HG03521 (cell line): ENCODE measurements at regions not wholly inside any gene's neighbourhood (a gene's known extent, or its start where the extent isn't known, plus 50 kb on each side); places are given as distances from the start of the nearest gene placed in this dataset.

Experiments used
- ATAC-seq: cut with Tn5 transposase; IDR thresholded peaks from one replicate; pipeline ENCODE4 v1.9.1; 2021; ENCODE audit warnings: mild to moderate bottlenecking, moderate library complexity; ENCODE audit not compliant: unreplicated experiment

DNA sequence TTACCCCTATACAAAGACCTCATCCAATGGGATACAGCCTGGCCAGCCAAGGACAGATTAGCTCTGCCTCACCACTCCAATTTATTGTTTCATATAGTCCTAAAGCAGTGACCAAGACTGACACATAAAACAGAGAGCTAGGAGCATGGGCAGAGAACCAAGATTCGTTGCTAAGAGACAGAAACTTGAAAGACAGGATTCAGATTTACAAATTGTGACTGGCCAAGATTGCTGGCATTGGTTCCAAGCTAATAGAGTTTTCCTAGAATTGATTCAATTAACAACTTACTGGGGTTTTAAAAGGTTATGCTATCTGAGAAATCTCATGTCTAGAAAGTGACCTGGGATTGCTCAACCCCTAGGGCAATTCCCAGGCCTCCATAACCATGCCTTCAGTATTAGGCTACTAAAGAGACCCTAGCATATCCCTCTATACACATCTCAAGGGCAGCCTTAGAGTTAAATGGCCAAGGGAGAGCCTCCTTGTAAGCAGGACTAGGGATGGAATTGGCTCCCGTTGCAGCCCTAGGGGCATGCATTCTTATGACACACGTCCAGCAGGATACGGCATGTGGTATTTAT is 75.6 kb downstream of the ICOS start:
- no peak for ATAC-seq

GRCh38 chr2:204015118-204015843 is 78.7 kb downstream of the ICOS start:
- ATAC-seq: no peak

- no peak for ATAC-seq
Measured at GRCh38 chr2:204018717-204019116, 82.2 kb downstream of the ICOS start.

DNA sequence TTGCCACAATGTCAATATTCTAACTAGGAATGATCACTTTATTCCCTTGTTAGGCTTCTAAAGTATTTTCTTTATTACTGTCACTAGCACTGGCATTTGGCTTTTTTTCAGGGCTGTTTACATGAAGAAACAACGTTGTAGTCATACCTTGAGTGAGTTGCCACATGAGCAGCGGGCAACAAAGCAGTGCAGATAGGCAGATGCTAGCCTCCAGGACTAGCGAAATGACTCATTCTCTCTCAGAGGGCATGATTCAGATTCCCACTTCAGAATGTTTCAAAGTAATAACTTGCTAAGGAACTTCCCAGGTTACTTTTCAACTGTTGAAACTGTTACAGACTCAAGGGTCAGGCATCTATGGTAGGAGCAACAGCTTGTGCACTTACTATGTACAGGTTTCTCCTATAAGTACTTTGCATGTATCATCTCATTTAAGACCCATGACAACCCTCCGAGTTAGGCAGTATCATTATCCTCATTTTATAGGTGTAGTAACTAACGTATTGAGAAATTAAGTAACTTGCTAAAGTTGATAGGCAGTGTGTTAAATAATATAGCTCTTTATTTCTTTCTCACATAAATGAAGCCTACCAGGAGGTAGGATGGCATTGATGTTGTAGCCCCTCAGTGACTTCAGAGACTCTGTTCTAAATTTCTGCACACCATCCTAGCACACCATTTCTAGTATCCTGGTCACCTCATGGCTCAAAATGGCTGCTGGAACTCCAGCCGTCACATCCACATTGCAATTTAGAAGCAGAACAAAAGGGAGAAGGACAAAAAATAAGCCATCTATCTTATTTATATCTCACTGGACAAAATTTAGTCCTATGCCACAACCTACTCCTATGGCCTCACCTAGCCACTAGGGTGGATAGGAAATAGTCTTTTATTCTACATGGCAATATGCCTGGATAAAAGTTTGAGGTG is 83.3 kb downstream of the ICOS start:
- no peak for ATAC-seq

DNA sequence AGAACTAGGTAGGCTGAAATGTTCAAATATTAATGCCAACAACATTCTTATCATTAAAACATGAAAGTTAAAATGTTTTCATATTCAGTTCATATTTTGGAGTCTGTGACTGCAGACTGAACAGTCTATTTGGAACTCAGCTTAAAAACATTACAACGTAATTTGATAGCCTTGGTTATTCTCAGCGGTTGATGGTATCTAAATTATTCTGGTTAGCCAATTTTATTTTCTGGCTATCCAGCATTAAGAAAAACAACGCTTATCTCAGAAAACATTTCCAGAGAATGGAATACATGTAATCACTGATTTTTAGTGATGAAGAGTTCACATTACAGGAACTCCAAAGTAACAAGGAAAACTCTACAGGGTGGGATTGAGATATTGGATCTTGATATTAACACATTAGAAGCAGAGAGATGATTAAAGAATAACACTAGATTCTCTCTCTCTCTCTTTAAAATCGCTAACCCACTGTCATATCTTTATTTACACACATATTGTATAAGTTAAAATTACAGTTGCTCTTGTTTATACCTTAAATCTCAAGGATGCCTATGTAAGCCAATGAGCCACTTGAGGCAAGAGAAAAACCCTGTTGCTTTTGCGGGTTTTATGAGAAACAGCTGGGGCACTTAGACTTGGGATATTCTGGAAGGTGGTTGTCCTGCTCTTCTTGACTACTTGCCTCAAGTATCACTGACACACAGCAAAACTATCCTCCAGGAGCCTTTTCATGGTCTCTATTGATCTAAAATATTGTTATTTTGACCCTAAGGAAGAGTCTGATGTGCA is 84.9 kb downstream of the ICOS start:
- no peak for ATAC-seq

GRCh38 chr2:204022550-204022949 is 86.0 kb downstream of the ICOS start:
- no peak for ATAC-seq

DNA sequence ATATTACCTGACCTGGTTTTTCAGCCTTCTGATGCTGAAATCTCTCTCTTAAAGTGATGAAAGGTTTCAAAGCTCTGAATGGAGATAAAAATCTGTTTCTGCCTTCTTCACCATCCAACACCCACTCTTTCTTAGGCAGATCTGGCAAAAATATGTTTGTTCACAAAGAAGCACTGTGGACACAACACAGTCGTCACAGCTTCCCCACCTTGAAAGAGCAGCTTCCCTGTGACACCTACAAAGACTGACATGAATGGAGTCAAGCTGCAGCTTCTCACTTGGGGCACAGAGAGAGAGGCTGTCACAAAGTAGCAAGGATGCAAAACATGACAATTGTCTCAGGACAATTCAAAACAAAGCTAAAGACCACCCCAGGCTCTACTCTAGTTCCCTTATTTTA is 86.5 kb downstream of the ICOS start:
- ATAC-seq: no peak

GRCh38 chr2:204024503-204024902 is 87.9 kb downstream of the ICOS start:
- no peak for ATAC-seq

- ATAC-seq: no peak
Measured at GRCh38 chr2:204024906-204025475, 88.4 kb downstream of the ICOS start.

GRCh38 chr2:204026294-204026693 is 89.7 kb downstream of the ICOS start:
- ATAC-seq: no peak

GRCh38 chr2:204027091-204027490 is 90.5 kb downstream of the ICOS start:
- peak; percentile 91 for ATAC-seq

GRCh38 chr2:204030322-204030721 is 93.8 kb downstream of the ICOS start:
- ATAC-seq: no peak

DNA sequence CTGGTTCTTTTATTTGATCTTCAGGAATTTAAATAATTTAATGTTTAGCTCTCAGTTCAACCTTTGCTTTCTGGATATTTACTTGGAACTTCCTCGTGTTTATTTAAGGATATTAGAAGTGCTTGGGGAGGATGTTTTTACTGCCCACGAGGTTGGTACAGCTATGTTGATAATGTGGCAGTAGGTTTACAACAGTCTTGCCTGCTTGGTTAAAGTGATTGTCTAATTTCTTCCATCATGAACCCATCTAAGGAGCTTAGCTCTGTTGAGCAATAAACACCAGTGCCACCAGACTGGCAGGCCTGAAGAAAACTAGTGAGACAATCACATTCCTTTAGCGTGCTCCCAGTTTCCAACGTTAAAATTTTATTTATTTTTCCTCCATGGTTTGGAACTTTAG is 94.5 kb downstream of the ICOS start:
- ATAC-seq: no peak

GRCh38 chr2:204032301-204032700 is 95.7 kb downstream of the ICOS start:
- ATAC-seq: no peak

DNA sequence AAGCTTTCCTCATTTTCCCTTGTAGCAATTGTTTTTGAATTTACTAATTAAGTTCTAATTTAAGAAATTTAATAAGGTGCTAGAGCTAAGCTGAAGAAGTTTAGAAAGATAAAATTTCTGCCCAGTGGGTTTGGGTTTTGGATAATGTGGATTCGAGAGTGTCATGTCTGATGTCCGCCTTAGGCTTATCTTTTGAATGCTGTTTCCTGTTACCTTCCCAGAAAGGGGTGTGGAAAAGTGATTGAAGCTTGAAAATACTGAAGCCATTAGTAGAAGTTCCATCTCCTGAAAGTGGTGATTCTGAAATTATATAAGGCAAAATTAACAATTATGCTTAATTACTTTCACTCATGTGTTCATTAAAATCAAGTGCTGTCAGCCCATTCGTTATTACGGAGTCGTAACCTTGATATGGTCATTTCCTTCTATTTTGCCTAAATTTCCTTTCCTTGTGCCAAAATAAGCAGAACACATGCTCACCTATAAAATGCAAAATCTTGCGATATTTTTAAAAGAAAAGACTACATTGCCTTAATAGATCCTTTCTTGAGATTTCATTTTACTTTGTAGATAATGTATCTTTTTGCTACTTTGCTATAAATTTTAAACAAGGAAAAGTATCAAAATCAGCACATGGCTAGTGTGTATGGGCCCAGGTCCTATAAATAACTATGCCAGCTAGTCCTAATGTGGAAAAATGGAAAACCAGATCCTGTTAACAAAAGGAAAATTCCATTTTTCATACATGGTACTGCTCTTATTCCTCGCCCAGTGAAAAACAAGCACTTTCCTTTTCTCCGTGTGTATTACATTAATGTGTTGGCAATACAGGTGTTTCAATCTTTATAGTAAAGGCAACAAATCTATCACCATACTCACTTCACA is 97.3 kb downstream of the ICOS start:
- no peak for ATAC-seq

DNA sequence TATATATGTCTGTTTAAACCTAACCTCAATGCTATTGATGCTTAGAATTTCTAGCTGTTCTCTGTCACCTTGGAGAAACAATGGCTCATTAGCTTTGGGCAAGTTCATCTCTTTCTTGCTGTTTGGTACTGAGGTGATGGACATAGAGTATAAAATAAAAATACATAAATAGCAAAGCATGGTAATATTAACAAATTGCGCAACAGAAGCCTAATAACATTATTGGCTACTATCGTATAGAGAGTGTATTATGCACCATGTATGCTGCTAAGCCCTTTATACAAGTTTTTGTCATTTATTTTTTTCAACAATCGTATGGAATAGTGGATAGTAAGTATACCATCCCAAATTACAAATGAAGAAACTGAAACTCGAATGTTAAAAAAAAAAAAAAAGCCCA is 100.1 kb downstream of the ICOS start:
- ATAC-seq: no peak

DNA sequence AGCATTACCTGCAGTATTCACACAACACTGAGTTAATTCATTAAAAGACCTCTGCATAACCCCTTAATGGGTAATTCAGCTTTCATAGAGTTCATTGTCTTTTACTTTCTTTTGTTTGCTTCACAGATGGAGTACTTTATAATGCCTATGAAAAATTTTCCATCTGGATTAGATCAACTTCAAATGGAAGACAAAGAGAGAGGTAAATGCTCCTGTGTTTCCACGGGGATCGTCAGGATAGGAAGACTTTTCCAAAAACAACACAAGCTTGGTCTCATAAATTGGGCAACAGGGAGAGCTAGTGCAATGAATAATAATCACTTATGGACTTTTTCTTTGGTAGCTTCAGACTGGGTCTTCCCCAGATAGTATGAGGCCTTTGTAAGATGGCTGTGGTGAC is 100.7 kb downstream of the ICOS start:
- no peak for ATAC-seq

DNA sequence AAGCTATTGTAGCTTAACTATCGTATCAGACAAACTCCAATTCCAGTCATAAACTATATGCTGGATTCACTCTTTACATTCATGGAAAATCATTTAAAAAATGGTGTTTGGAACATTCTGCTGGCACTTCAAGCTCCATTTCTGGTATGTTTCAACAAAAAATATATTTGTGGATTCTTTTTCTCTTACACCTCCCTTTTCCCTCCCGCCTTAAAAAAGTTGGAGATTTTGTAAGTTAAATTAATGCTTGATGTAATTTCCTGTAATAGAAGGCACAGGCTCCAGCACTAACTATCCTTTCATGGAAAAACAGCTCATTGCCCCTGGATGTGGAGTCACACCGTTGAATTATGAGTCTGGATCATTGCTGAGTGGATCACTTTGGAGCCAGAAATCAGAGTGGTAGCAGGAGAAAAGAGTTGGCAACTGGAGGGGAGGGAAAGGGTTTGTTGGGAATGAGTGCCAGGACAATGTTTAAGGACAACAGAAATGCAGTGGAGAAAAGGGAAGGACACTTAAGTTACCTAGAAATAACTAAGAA is 102.8 kb downstream of the ICOS start:
- ATAC-seq: no peak

DNA sequence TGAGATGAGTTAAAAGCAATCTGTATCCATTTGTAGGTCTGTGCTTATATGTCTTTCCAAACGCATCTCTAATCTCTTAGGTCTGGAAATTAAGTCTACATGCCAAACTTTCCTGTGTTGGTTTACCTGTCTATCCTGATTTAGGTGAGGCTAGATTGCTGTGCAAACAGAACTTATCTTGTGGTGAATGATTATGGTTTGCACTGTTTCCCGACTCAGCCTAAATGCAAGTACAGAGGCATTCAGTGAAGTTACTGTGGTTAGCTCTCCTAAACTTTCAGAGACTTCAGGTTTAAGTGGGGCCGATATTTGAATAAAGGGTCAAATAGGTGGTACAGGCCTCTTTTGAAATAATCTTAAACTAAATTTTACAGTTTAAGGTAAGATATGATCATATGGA is 103.5 kb downstream of the ICOS start:
- ATAC-seq: no peak
